ENCODE measurements at regions not wholly inside any gene's neighbourhood (a gene's known extent, or its start where the extent isn't known, plus 50 kb on each side); places are given as distances from the start of the nearest gene placed in this dataset.

- H3K27ac ChIP-seq = peak overlapping the region; percentile 44
- no peak overlapping the region for H3K9ac ChIP-seq (ENCODE audit: low read depth in 2 of 2, low read length in 2 of 2)
- peak; percentile 24 for DNase-seq
- no peaks in the 10 kb centered on the region for H3K27me3 ChIP-seq
- peaks cover 10% of the 10 kb centered on the region for H3K4me1 ChIP-seq
- H3K4me3 ChIP-seq = no peak overlapping the region
- no peaks in the 10 kb centered on the region for H3K9me3 ChIP-seq
- intact Hi-C loops (cut with DNase I) = no loop called here
- no peaks in the 10 kb centered on the region for H3K36me3 ChIP-seq
- no peak for TF ChIP-seq CTCF (IDR thresholded peaks at IDR 0.05)
These were observed 58.3 kb upstream of the TRAK1 start for GRCh38 chr3:42032693-42033349.

GRCh38 chr3:42031808-42032480, 59.2 kb upstream of the TRAK1 start:
- DNase-seq = peak; percentile 15
- no peak overlapping the region for H3K9ac ChIP-seq (ENCODE audit: low read depth in 2 of 2, low read length in 2 of 2)
- intact Hi-C loops (cut with DNase I) = no loop called here
- H3K27me3 ChIP-seq = no peaks in the 10 kb centered on the region
- H3K9me3 ChIP-seq = no peaks in the 10 kb centered on the region
- H3K27ac ChIP-seq = peak overlapping the region; percentile 44
- H3K4me3 ChIP-seq = no peak overlapping the region
- no peaks in the 10 kb centered on the region for H3K36me3 ChIP-seq
- peaks cover 10% of the 10 kb centered on the region for H3K4me1 ChIP-seq
- no peak for TF ChIP-seq CTCF (IDR thresholded peaks at IDR 0.05)

- Histone ChIP-seq H3K4me3 (no peak overlapping the region), H3K4me1 (peaks cover 6% of the 10 kb centered on the region), H3K27me3 (no peaks in the 10 kb centered on the region), H3K27ac (no peak overlapping the region), H3K9ac (ENCODE audit: low read depth in 2 of 2, low read length in 2 of 2) (no peak overlapping the region), H3K36me3 (no peaks in the 10 kb centered on the region), H3K9me3 (no peaks in the 10 kb centered on the region)
- DNase-seq = no peak
- no peak for TF ChIP-seq CTCF (IDR thresholded peaks at IDR 0.05)
- intact Hi-C loops (cut with DNase I) = no loop called here
These were observed 62.7 kb upstream of the TRAK1 start for GRCh38 chr3:42028474-42028873.

GRCh38 chr3:42027571-42027970, 63.6 kb upstream of the TRAK1 start:
- no peak overlapping the region for H3K27ac ChIP-seq
- no peaks in the 10 kb centered on the region for H3K36me3 ChIP-seq
- no peak for DNase-seq
- no peak overlapping the region for H3K4me3 ChIP-seq
- H3K27me3 ChIP-seq = no peaks in the 10 kb centered on the region
- no peak overlapping the region for H3K9ac ChIP-seq (ENCODE audit: low read depth in 2 of 2, low read length in 2 of 2)
- TF ChIP-seq CTCF (IDR thresholded peaks at IDR 0.05) = no peak
- H3K9me3 ChIP-seq = no peaks in the 10 kb centered on the region
- peaks cover 6% of the 10 kb centered on the region for H3K4me1 ChIP-seq
- intact Hi-C loops (cut with DNase I) = no loop called here

- intact Hi-C loops (cut with DNase I) = no loop called here
- Histone ChIP-seq H3K27me3 (no peaks in the 10 kb centered on the region), H3K9ac (ENCODE audit: low read depth in 2 of 2, low read length in 2 of 2) (peak overlapping the region in 1 of 2 donors; percentile 64), H3K9me3 (no peaks in the 10 kb centered on the region), H3K4me1 (peaks cover 13% of the 10 kb centered on the region), H3K4me3 (no peak overlapping the region), H3K36me3 (no peaks in the 10 kb centered on the region), H3K27ac (peak overlapping the region; percentile 62)
- peak; percentile 86 for DNase-seq
- TF ChIP-seq CTCF (IDR thresholded peaks at IDR 0.05) = no peak
These were observed 63.7 kb upstream of the ULK4 start for GRCh38 chr3:42025370-42026138.
